SKM-1 treated with dmso at 0.1 percent for 144 hours (cell line): ENCODE measurements at regions not wholly inside any gene's neighbourhood (a gene's known extent, or its start where the extent isn't known, plus 50 kb on each side); places are given as distances from the start of the nearest gene placed in this dataset.
"Not testable (repeated sequence)": the region's sequence is repeated elsewhere in the genome, so short reads cannot be mapped to it uniquely, and the experiment has no call there.

Source experiments
- DNase-seq: peaks from one replicate; lab custom pipeline; 2025; ENCODE audit not compliant: unreplicated experiment; lab: John Stamatoyannopoulos, UW

DNA sequence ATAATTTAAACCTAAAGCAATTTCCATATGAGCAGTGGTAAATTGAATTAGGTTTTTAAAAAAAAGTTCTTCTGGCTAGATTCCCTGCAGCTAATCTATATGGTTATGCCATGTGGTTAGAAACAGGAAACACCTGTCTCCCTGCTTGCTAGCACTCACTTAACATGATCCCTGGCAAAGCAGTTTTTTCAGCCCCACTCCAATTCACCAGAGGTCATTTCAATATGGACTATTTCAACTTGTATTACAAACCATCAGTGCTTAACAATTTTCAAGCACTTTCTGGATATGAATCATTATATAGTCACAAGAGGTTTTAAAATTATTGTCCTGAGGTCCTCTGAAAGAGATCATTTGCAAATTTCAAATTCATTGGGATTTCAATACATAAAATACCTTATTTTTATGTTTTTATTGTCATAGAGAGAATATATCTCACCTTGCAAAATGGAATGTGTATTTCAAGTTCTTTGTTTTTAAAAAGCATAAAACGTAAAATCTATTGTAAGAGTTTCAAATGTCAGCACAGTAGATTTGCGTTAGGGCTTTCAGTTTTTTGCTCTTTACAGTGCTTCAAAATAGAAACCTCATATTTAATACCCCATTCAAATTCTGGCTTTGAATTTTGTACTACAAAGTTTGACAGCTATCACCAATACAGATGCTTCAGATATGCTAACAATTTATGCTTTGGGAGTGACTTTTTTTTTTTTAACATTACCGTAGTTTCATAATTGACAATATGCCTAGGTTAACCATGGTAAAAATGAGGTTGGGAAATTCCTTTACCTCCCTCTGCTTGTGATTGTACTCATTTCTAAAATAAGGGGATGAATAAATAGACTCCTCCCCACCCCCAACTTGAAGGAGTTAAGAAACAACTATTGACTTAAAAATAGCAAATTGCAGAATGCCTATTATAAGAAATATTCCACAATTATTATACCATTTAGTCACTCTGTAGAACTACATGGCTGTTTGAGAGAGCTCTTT lies 117.5 kb upstream of the HGF start:
- DNase-seq: peak; percentile 23

DNA sequence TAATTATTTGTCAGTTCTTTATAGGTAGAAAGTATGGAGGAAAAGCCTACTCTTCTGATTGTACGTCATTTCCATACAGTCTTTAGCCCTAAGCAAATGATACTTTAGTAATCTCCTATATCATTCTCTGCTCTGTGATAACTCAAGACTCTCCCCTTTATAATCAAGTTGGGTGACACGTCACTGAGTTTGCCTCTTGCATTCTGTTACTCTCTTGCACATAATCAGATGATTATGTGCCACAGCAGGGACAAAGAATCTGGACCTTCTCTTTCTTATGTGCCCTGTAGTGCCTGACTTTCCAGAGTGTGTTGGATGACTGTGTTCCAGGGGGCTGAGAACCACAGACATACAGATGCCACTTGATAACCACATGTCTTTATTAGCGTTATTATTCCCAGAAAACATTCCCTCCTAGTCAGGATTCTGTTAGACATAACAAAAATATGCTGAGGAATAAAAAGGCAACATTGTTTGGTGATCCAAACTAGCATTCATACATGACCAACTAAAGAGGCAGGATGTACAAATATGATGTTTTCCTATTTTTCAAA lies 116.4 kb upstream of the HGF start:
- DNase-seq: no peak

DNA sequence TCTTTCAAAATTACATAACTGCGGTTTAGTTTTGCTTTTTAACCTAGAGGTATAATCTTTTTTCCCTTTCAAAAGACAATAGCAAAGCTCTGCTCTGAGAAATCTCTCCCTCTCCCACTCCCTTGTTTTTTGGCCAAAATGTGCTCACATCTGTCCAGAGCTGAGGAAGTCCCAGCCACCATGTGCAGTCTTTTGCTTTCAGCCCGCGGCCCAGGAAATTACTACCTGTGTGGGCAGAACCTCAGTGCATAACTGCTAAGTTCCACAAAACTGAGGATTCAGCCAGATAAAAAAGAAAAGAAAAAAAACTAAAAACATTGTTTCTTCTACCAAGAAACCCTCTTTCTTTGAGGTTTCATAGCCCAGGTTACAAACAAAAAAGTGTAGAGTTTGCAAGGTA lies 115.0 kb upstream of the HGF start:
- DNase-seq: no peak

DNA sequence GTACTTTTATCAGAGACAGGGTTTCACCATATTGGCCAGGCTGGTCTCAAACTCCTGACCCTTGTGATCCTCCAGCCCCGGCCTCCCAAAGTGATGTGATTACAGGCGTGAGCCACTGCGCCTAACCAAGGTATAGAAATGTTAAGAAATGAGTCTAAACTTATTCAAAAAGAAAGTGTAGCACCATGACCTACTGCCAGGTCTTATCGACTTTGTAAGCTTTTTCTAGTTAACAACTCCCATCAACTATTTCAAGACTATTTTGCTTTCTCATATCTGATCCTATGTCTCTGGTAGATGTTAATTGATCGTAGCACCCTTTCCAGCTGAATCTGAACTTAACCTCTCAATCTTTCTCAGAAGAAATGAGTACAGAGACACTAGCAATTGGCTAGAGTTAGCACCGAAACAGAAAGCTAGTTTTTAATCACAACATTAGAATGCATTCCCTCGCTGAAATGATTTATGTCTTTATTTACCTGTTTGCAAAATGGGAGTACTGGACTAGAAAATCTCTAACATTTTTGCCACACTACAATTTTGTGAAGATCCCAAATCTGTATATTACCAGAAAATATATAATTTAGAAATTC lies 114.0 kb upstream of the HGF start:
- no peak for DNase-seq

DNA sequence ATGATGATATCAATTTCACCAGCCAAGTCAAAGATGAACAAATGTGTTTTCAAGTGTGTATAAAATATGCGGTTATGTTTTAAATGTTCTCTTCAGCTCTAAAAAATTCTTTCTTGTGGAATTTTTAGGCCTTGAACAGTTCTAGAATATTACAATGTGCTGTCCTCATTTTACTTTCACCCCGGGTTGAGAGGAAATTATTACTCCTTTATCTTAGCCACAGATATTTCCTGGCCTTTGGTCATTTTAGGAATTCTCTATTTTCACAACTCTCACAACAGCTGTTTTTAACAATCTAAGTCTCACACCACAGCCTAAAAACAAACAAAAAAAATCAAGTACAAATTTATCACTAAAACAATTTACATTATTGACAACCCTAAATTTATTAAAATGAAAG lies 112.2 kb upstream of the HGF start:
- no peak for DNase-seq

DNA sequence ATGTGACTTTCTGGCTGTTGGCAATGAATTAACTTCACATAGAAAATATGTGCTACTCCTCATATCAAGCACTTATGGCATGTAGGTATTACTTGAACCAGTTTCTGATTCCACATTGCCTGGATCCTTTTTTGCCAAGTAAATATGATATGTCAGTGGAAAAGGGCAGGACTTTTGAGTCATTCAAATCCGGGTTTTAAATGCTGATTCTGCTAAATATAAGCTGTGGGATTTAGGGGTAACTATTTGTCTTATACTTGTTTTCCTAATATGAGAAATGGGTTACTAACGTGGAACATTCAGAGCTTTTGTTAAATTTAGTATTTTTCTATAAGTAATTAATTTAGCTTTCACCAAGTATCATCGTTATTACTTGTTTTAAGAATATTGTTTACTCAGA lies 108.0 kb upstream of the HGF start:
- no peak for DNase-seq

DNA sequence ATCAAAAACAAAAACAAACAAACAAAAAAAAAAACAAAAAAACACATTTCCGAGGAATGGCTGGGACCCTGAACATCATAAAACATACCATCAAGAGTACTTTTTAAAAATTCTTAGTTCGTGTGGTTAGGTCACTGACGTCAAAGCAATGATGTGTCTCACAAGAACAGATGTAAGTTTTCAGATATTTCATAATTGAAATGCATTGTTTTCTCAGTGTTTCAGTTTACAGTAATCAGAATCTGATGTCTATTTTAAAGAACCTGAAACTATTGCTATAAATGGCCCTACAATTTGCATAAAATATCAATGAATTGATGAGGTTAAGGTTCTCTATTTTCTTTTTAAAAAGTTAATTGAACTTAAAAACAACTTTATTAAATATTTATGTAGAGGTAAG lies 103.7 kb upstream of the HGF start:
- DNase-seq: no peak

DNA sequence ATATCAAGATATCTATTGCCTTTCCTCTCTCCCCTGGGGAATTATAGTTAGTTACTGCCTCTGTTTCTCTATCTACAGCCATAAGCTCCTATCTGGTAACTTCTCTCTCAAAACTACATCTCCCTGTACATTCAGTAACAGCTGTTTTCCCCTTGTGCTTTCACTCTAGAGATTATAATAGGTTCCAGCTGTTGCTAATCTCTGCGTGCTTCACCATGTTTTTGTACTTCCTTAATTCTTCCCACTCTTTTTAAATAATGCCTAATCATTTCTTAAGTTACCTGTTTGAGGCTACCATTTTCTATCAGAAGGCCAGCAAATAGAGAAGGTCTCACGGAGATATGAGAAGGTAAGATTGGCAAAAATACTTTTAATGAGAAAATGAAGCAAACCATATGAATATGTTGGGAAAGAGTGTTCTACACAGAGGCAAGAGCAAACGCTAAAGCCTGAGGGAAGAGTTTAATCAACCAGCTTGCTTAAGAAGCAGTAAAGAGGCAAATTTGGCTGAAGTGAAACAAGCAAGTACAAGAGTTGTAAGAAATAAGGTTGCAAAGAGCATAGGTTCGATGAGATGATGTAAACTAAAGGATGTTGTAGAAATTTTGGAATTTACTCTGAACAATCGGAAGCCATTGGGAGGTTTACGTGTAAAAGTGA lies 101.9 kb upstream of the HGF start:
- no peak for DNase-seq

DNA sequence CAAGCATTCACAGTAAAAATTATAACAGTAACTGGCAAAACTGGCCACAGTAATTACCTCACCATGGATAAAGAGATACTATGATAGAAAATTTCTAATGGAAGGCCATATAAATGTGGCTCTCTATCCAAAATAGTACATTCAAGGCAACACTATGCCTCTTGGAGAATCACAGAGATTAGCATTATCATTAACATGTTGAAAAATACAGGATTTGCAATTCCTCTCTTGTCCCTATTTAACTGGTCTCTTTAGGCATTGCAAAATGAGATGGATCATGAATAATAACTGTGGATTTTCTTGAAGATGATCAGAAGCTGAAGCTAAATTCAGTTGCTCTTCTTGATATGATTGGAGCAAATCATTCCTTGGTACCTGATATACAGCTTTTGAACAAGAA lies 100.8 kb upstream of the HGF start:
- DNase-seq: no peak

DNA sequence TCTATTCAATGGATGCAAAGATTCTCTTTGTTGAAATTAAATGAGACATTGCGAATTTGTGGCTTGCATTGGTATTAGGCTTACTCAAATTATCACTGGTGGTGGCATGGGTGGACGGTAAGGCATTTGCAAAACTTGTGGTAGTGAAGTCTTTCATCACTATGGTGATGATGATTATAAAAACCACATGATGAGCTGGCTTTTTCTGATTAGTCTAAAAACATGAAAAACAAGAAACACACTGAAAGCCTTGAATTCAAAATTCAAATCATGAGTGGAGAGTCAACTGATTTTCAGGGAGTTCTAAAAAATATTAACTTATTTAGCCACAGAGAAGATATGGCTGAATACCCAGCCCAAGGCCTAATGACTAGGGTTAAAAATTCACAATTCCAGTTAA lies 99.8 kb upstream of the HGF start:
- DNase-seq: no peak

DNA sequence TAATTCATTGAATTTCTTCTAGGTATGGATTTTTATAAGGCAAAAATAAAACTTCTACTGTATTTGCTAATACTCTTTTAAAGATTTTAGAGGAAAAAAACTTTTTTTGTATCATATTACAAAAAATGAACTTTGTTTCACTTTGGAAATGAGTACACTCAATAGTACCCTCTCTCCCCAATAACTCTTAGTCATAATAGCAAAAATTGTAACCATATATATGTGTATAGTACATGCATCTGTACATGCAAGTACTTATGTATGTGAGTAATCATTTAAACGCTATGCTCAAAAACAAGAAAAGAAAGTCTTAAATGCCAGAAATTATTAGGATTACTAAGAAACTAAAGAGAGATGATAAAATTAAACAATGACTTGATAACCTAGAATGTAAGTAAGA lies 95.9 kb upstream of the HGF start:
- DNase-seq: no peak

DNA sequence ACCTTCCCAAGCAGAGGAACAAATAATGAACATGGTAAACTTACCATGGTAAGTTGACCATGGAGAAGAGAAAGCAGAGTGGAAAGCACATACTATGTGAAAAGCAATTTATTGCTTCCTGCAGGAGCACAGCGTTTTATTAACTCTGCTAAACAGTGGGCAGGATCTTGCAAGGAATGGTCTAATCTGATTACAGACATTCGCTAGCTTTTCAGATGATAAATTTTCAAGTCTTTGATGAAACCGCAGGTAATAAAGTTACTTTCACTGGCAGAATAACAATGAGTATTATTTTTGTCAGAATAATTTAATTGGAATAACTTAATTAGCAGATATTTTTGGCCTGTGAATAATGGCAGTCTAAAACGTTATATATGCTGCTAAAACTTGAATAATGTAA lies 89.6 kb upstream of the HGF start:
- no peak for DNase-seq

DNA sequence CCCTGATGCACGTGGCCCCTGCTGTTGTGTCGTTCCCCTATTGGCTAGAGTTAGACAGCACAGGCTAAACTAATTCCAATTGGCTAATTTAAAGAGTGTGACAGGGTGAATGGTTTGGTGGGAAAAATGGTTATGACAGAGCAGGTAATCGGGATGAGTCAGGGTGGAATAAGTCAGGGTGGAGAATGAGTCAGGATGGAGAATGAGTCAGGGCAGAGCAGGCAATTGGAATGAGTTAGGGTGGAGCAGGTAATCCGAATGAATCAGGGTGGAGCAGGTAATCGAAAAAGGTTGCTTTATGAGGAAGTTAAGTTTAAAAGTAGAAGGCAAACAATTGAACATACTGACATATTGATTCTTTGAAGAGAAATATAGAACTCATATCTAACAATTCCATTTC lies 89.0 kb upstream of the HGF start:
- not testable (repeated sequence) for DNase-seq

DNA sequence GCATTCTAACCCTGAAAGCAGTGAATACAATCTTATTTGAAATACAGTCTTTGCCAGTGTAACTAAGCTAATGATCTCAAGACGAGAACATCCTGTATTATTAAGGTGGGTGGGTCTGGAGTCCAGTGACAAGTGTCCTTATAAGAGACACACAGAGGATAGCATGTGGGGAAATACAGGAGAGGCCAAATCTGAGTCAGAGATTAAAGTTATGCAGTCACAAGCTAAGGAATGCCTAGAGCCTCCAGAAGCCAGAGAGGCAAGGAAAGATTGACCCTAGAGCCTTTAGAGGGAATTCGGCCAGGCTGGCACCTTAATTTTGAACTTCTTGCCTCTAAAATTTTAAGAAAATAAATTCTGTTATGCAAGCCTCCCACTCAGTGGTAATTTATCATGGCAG lies 87.5 kb upstream of the HGF start:
- DNase-seq: no peak

DNA sequence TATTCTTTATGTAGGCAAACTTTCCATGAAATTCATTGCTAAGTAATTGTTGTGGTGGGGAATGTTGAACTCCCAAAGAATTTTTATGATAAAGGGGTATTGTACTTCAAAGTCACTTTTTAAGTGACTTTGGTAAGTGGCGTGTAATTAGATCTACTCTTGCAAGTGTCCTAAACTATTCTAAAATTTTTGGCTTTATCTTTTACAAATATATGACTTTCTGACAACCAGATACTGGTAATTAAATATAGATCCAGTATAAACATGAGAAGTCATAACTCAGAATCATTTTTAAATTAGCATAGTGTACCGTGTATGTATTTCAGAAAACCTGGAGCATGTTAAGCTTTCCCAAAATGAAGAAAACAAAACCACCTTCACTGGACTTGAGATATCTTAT lies 84.7 kb upstream of the HGF start:
- DNase-seq: no peak

DNA sequence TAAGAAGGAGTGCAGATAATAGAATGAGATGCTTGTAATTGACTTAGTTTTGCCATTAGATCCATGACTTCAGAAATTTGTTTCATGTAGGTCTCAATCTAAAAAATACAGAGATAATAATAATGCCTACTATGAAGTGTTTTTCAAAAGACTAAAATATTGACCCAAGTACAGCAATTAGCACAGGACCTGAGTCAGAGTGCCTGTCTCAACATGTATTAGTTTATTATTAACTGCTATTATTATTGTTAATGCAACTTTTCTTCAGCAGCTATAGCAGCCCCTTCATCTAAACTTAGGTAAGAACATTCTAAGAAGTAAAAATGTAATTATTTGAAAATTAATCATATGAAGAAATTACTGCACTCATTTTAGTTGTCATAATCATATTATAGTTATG lies 82.9 kb upstream of the HGF start:
- no peak for DNase-seq

DNA sequence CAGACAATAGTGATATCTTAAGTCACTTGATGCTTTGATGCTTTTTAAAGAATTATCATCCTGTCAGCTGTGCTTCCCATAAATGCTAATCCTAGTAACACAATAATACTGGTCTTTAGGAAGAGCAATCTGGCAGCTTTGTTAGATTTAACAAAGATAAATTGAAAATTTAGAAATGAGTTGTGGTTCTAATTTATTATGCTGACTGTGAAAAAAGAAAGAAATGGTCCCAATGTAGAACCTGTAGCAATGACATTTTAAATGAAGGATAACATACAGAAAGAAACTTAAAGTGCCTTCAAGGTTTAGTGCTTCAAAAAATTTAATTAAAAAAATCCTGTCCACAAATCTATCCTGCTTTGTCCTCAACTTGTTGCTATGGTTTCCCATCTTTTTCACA lies 81.6 kb upstream of the HGF start:
- no peak for DNase-seq

DNA sequence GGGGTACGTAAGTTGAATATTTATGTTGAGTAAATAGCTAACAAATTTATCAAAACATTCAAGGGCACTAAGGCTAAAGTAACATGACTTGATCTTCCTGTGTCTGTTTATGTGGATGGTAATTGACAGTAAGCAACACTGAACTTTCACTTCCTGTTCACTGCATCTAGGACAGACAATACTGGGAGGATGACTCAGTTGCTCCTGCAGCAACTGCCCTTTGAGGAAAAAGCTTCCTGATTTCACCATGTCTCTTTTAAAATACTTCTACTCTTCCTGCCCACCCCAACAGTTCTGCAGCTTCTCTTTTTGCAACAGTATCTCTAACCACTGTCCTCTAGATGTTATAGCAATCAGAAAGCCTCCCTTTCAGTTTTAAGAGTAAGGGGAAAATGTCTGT lies 76.6 kb upstream of the HGF start:
- peak; percentile 97 for DNase-seq

DNA sequence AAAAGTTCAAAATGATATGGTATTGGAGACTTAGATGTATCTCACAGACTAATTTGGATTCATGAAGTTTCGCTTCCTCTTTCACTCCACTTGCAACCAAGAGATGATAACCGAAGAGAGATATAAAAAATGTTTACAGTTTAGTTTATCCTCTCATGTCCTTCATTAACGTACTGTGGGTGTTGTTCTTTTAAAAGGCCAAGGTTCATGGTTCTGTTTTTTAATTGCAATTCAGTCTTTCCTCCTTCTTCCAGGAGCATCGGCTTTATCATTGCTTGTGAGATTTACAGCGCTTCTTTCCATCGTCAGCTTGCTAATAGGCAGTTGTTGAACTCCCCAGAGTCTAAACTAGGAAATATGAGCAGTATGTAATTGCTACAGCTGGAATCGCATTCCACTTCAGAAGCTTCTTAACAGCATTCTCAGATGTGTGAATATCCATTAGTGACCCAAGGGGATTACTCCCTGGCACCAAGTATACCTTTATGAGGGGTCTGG lies 75.9 kb upstream of the HGF start:
- DNase-seq: peak; percentile 47

DNA sequence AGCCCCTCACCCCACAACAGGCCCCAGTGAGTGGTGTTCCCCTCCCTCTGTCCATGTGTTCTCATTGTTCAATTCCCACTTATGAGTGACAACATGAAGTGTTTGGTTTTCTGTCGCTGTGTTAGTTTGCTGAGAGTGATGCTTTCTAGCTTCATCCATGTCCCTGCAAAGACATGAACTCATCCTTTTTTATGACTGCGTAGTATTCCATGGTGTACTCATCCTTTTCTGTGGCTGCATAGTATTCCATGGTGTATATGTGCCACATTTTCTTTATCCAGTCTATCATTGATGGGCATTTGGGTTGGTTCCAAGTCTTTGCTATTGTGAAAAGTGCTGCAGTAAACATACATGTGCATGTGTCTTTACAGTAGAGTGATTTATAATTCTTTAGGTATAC lies 73.8 kb upstream of the HGF start:
- not testable (repeated sequence) for DNase-seq

DNA sequence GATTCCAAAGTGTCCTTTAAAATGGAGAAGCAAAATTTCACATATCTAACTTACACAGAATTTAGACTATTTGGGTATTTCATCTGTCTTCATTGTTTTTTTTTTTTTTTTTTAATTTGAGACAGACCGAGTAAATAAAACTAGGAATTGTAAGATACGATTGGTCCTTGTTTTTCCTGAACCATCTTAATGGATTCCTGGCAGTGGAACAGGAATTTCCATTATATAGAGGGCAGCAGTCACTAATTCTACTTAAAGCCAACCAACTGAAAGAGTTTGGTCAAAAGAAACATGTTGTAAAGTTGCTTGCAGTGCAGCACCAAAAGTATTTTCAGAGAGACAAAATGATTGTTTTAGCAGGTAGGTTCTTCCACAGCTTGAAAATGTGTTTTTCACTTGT lies 72.5 kb upstream of the HGF start:
- no peak for DNase-seq
